Right atrium auricular region (tissue), 2 donors: ENCODE measurements at regions not wholly inside any gene's neighbourhood (a gene's known extent, or its start where the extent isn't known, plus 50 kb on each side); places are given as distances from the start of the nearest gene placed in this dataset.

ENCODE experiments used
- DNase-seq: peaks from one replicate; pipeline ENCODE4 v3.0.0-alpha.2; 2019; ENCODE audit warnings: low spot score
- H3K27ac ChIP-seq, 2 donors: fragments of 200-600 bp; sonication (generic); 1 replicate in 1 of 2; 2 replicates in 1 of 2; pipeline ENCODE4 v1.5.1; 2016 to 2019
- H3K27me3 ChIP-seq, 2 donors: fragments of 200-600 bp; sonication (generic); one replicate each; pipeline versions ENCODE4 v1.5.1 to v1.6.0; 2017 to 2019
- H3K36me3 ChIP-seq: fragments of 200-600 bp; sonication (generic); one replicate; pipeline ENCODE4 v1.5.1; 2016
- H3K4me1 ChIP-seq, 2 donors: fragments of 200-600 bp; sonication (generic); one replicate each; pipeline versions ENCODE4 v1.5.1 to v1.6.0; 2017 to 2019
- H3K4me3 ChIP-seq, 2 donors: fragments of 200-600 bp; sonication (generic); 1 replicate in 1 of 2; 2 replicates in 1 of 2; pipeline ENCODE4 v1.5.1; 2017 to 2019; ENCODE audit warnings: mild to moderate bottlenecking in 1 of 2, moderate library complexity in 1 of 2
- H3K9me3 ChIP-seq, 2 donors: fragments of 200-600 bp; sonication (generic); one replicate each; pipeline ENCODE4 v1.5.1; 2019
- CTCF ChIP-seq, 2 donors: fragments of 200-600 bp; sonication (generic); IDR thresholded peaks; one replicate each; pipeline ENCODE4 v1.5.1; 2019; ENCODE audit warnings: antibody characterized with exemption in 2 of 2

GRCh38 chr13:50701469-50701868, 142.0 kb downstream of the DLEU7 start:
- Histone ChIP-seq H3K4me1 (peaks cover 0 to 20% of the 10 kb centered on the region in 2 donors), H3K27ac (no peak overlapping the region), H3K9me3 (no peaks in the 10 kb centered on the region), H3K36me3 (no peaks in the 10 kb centered on the region), H3K4me3 (no peak overlapping the region), H3K27me3 (no peaks in the 10 kb centered on the region)
- DNase-seq, result no peak
- no peak for TF ChIP-seq CTCF (IDR thresholded peaks at IDR 0.05)

- H3K27ac ChIP-seq, result peak overlapping the region; percentile 21 to 48
- DNase-seq, result no peak
- H3K9me3 ChIP-seq, result no peaks in the 10 kb centered on the region
- TF ChIP-seq CTCF (IDR thresholded peaks at IDR 0.05), result no peak
- no peak overlapping the region for H3K4me3 ChIP-seq
- H3K4me1 ChIP-seq, result peaks cover 0 to 24% of the 10 kb centered on the region in 2 donors
- no peaks in the 10 kb centered on the region for H3K27me3 ChIP-seq
- H3K36me3 ChIP-seq, result no peaks in the 10 kb centered on the region
These were observed 137.0 kb downstream of the DLEU7 start for GRCh38 chr13:50706505-50706904.

- TF ChIP-seq CTCF (IDR thresholded peaks at IDR 0.05), result no peak
- Histone ChIP-seq H3K27me3 (no peaks in the 10 kb centered on the region), H3K27ac (no peak overlapping the region), H3K36me3 (no peaks in the 10 kb centered on the region), H3K4me3 (no peak overlapping the region), H3K4me1 (peaks cover 0 to 24% of the 10 kb centered on the region in 2 donors), H3K9me3 (no peaks in the 10 kb centered on the region)
- no peak for DNase-seq
These were observed 135.9 kb downstream of the DLEU7 start for GRCh38 chr13:50707628-50708027.

- H3K27me3 ChIP-seq, result no peaks in the 10 kb centered on the region
- no peaks in the 10 kb centered on the region for H3K9me3 ChIP-seq
- no peak for TF ChIP-seq CTCF (IDR thresholded peaks at IDR 0.05)
- H3K27ac ChIP-seq, result peak overlapping the region in 1 of 2 donors; percentile 5
- H3K36me3 ChIP-seq, result no peaks in the 10 kb centered on the region
- DNase-seq, result no peak
- H3K4me1 ChIP-seq, result peaks cover 0 to 24% of the 10 kb centered on the region in 2 donors
- H3K4me3 ChIP-seq, result no peak overlapping the region
These were observed 135.0 kb downstream of the DLEU7 start for GRCh38 chr13:50708461-50708860.

- H3K9me3 ChIP-seq, result no peaks in the 10 kb centered on the region
- H3K4me3 ChIP-seq, result no peak overlapping the region
- no peaks in the 10 kb centered on the region for H3K36me3 ChIP-seq
- no peaks in the 10 kb centered on the region for H3K27me3 ChIP-seq
- DNase-seq, result no peak
- TF ChIP-seq CTCF (IDR thresholded peaks at IDR 0.05), result no peak
- H3K4me1 ChIP-seq, result peaks cover 0 to 24% of the 10 kb centered on the region in 2 donors
- no peak overlapping the region for H3K27ac ChIP-seq
These were observed 134.4 kb downstream of the DLEU7 start for GRCh38 chr13:50709058-50709457.

GRCh38 chr13:50711131-50711815, 132.2 kb downstream of the DLEU7 start:
- TF ChIP-seq CTCF (IDR thresholded peaks at IDR 0.05), result no peak
- no peak for DNase-seq
- Histone ChIP-seq H3K27me3 (no peaks in the 10 kb centered on the region), H3K27ac (no peak overlapping the region), H3K4me1 (peaks cover 0 to 24% of the 10 kb centered on the region in 2 donors), H3K9me3 (no peaks in the 10 kb centered on the region), H3K36me3 (no peaks in the 10 kb centered on the region), H3K4me3 (no peak overlapping the region)
